ENCODE measurements at regions not wholly inside any gene's neighbourhood (a gene's known extent, or its start where the extent isn't known, plus 50 kb on each side); places are given as distances from the start of the nearest gene placed in this dataset.

DNA sequence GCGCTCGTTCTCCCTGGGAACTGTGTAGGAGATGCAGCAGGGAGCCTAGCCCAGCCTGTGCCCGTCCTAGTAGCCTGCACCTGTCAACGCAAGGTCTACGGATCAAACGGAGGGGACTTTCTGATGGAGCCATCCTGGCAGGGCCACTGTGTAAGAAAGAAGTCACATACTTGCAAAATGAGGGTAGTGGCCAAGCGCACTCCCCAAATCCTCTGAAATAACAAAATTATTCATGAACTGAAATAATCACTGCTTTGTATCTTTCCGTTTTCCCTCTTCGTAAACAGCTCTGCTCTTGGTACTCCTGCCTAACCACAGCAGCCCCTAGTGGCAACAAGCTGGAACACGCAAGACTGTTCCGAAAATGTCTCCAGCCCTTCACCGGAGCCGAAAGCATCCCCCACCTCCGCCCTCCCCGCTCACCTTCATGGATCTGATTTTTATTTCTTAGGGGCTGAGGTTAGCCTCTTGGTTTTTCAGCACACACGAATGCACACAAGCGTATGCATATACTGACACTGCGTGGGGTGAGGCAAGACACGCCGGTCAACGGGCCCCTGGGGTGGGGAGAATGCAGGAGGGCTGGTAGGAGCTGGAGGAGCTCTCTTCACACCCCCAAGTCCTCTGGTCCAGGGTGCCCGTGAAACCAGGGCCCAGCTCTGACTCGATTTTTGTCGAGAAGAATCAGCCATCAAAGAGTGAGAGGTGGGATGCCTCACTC, 100.8 kb downstream of the ABCC12 start:
- TF ChIP-seq, protein P1, sequence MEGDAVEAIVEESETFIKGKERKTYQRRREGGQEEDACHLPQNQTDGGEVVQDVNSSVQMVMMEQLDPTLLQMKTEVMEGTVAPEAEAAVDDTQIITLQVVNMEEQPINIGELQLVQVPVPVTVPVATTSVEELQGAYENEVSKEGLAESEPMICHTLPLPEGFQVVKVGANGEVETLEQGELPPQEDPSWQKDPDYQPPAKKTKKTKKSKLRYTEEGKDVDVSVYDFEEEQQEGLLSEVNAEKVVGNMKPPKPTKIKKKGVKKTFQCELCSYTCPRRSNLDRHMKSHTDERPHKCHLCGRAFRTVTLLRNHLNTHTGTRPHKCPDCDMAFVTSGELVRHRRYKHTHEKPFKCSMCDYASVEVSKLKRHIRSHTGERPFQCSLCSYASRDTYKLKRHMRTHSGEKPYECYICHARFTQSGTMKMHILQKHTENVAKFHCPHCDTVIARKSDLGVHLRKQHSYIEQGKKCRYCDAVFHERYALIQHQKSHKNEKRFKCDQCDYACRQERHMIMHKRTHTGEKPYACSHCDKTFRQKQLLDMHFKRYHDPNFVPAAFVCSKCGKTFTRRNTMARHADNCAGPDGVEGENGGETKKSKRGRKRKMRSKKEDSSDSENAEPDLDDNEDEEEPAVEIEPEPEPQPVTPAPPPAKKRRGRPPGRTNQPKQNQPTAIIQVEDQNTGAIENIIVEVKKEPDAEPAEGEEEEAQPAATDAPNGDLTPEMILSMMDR (conservative IDR thresholded peaks at IDR 0.05; ENCODE audit: low read length) = peak; percentile 74
- no peak for TF ChIP-seq EZH2phosphoT487 (IDR thresholded peaks at IDR 0.05; ENCODE audit: borderline replicate concordance)

Data from Loucy (cell line).